ENCODE measurements at regions not wholly inside any gene's neighbourhood (a gene's known extent, or its start where the extent isn't known, plus 50 kb on each side); places are given as distances from the start of the nearest gene placed in this dataset.

DNA sequence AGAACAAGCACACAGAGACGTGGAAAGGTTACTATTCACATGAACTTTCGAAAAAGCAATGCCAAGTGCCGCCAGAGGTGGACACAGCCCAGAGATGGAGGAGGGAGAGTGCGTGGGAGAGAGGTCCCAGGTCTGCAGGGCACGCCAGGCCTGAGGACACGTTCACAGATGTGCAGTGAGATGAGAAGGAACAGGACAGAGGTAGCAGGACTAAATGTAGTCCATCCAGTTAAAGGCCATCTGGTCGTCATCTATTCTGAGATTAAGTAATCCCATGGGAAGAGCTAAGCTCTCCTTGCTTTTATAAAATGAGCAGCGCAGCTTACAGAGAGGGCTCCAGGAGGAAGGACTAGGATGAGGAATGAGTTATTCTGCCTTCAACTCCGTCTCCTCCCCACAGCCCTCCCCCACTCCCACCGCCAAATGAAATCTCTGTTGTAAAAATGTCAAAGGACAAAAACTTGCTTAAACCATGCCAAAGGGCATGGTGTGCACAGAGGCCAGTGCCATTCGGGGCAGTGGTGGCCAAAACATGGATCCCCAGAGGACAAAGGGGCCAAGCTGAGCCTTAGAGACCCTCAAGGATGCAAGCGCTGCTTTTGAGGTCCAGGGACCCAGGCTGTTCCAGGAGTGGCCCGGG is 85.4 kb upstream of the SLC25A33 start (continued):
- TF ChIP-seq POLR2AphosphoS5 (IDR thresholded peaks at IDR 0.05; ENCODE audit: low read depth) (no peak), ZNF114 (CRISPR knock-in tag; IDR thresholded peaks at IDR 0.05) (no peak), CREB1 (CRISPR knock-in tag; IDR thresholded peaks at IDR 0.05; ENCODE audit: low read depth) (no peak)

DNA sequence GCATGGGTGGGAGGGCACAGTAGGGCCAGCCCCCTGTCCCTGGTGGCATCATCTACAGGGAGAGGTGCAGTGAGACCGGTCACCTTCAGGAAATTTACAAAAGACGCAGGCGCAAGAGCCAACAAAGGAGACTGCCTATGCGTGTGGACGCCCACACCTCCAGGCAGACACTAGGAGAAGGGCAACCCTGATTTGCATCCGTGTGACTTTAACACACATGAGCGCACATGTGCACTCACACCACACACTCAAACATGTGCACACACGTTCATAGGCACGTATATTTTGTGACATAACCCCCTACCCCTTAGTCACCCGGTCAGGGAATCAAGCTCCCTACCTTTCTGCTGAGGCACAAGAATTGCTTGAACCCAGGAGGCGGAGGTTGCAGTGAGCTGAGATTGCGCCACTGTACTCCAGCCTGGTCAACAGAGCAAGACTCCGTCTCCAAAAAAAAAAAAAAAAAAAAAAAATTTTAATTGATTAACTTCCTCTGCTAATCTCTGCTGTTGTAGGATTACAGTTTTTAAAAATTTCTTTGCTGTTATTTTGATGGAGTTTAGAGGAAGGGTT is 84.7 kb upstream of the SLC25A33 start:
- no peak for ATAC-seq
- Histone ChIP-seq H3K4me2 (no peak overlapping the region), H3K4me3 (no peak overlapping the region), H4K20me1 (replicated peaks; ENCODE audit: insufficient read depth) (no peaks in the 10 kb centered on the region), H3F3A (replicated peaks; ENCODE audit: low read depth) (0 out of 2 replicates have a peak, but pooled peaks cover 4% of the 10 kb centered on the region), H3K4me1 (ENCODE audit: insufficient read depth) (no peaks in the 10 kb centered on the region), H2AFZ (no peak overlapping the region), H3K79me2 (replicated peaks; ENCODE audit: insufficient read depth) (no peaks in the 10 kb centered on the region), H3K27me3 (ENCODE audit: insufficient read depth) (no peaks in the 10 kb centered on the region), H3K27ac (ENCODE audit: low read depth) (no peak overlapping the region), H3K36me3 (ENCODE audit: insufficient read depth) (no peaks in the 10 kb centered on the region), H3K9me2 (ENCODE audit: insufficient read depth) (no peaks in the 10 kb centered on the region)
- no peak overlapping the region for H3K27ac Mint-ChIP-seq
- H3K36me3 Mint-ChIP-seq (ENCODE audit: low read depth): no peaks in the 10 kb centered on the region
- no peaks in the 10 kb centered on the region for H3K4me1 Mint-ChIP-seq
- H3K4me3 Mint-ChIP-seq: no peak overlapping the region
- H3K27me3 Mint-ChIP-seq (ENCODE audit: insufficient read depth, low read depth, poor library complexity): peaks cover 2% of the 10 kb centered on the region
- DNase-seq (ENCODE audit: low spot score): no peak
- no peaks in the 10 kb centered on the region for H3K9me3 Mint-ChIP-seq
- TF ChIP-seq EZH2 (IDR thresholded peaks at IDR 0.05; ENCODE audit: low read depth, unreplicated experiment): no peak
- TF ChIP-seq, protein P1, sequence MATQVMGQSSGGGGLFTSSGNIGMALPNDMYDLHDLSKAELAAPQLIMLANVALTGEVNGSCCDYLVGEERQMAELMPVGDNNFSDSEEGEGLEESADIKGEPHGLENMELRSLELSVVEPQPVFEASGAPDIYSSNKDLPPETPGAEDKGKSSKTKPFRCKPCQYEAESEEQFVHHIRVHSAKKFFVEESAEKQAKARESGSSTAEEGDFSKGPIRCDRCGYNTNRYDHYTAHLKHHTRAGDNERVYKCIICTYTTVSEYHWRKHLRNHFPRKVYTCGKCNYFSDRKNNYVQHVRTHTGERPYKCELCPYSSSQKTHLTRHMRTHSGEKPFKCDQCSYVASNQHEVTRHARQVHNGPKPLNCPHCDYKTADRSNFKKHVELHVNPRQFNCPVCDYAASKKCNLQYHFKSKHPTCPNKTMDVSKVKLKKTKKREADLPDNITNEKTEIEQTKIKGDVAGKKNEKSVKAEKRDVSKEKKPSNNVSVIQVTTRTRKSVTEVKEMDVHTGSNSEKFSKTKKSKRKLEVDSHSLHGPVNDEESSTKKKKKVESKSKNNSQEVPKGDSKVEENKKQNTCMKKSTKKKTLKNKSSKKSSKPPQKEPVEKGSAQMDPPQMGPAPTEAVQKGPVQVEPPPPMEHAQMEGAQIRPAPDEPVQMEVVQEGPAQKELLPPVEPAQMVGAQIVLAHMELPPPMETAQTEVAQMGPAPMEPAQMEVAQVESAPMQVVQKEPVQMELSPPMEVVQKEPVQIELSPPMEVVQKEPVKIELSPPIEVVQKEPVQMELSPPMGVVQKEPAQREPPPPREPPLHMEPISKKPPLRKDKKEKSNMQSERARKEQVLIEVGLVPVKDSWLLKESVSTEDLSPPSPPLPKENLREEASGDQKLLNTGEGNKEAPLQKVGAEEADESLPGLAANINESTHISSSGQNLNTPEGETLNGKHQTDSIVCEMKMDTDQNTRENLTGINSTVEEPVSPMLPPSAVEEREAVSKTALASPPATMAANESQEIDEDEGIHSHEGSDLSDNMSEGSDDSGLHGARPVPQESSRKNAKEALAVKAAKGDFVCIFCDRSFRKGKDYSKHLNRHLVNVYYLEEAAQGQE (IDR thresholded peaks at IDR 0.05; ENCODE audit: unreplicated experiment): no peak
- TF ChIP-seq STAT1 (IDR thresholded peaks at IDR 0.05; ENCODE audit: unreplicated experiment): no peak
- TF ChIP-seq, protein P2, sequence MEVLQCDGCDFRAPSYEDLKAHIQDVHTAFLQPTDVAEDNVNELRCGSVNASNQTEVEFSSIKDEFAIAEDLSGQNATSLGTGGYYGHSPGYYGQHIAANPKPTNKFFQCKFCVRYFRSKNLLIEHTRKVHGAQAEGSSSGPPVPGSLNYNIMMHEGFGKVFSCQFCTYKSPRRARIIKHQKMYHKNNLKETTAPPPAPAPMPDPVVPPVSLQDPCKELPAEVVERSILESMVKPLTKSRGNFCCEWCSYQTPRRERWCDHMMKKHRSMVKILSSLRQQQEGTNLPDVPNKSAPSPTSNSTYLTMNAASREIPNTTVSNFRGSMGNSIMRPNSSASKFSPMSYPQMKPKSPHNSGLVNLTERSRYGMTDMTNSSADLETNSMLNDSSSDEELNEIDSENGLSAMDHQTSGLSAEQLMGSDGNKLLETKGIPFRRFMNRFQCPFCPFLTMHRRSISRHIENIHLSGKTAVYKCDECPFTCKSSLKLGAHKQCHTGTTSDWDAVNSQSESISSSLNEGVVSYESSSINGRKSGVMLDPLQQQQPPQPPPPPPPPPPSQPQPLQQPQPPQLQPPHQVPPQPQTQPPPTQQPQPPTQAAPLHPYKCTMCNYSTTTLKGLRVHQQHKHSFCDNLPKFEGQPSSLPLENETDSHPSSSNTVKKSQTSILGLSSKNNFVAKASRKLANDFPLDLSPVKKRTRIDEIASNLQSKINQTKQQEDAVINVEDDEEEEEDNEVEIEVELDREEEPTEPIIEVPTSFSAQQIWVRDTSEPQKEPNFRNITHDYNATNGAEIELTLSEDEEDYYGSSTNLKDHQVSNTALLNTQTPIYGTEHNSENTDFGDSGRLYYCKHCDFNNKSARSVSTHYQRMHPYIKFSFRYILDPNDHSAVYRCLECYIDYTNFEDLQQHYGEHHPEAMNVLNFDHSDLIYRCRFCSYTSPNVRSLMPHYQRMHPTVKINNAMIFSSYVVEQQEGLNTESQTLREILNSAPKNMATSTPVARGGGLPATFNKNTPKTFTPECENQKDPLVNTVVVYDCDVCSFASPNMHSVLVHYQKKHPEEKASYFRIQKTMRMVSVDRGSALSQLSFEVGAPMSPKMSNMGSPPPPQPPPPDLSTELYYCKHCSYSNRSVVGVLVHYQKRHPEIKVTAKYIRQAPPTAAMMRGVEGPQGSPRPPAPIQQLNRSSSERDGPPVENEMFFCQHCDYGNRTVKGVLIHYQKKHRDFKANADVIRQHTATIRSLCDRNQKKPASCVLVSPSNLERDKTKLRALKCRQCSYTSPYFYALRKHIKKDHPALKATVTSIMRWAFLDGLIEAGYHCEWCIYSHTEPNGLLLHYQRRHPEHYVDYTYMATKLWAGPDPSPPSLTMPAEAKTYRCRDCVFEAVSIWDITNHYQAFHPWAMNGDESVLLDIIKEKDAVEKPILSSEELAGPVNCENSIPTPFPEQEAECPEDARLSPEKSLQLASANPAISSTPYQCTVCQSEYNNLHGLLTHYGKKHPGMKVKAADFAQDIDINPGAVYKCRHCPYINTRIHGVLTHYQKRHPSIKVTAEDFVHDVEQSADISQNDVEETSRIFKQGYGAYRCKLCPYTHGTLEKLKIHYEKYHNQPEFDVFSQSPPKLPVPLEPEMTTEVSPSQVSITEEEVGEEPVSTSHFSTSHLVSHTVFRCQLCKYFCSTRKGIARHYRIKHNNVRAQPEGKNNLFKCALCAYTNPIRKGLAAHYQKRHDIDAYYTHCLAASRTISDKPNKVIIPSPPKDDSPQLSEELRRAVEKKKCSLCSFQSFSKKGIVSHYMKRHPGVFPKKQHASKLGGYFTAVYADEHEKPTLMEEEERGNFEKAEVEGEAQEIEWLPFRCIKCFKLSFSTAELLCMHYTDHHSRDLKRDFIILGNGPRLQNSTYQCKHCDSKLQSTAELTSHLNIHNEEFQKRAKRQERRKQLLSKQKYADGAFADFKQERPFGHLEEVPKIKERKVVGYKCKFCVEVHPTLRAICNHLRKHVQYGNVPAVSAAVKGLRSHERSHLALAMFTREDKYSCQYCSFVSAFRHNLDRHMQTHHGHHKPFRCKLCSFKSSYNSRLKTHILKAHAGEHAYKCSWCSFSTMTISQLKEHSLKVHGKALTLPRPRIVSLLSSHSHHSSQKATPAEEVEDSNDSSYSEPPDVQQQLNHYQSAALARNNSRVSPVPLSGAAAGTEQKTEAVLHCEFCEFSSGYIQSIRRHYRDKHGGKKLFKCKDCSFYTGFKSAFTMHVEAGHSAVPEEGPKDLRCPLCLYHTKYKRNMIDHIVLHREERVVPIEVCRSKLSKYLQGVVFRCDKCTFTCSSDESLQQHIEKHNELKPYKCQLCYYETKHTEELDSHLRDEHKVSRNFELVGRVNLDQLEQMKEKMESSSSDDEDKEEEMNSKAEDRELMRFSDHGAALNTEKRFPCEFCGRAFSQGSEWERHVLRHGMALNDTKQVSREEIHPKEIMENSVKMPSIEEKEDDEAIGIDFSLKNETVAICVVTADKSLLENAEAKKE (CRISPR knock-in tag; IDR thresholded peaks at IDR 0.05): no peak
- TF ChIP-seq ZNF331 (CRISPR knock-in tag; IDR thresholded peaks at IDR 0.05; ENCODE audit: low read depth): no peak
- no peak for TF ChIP-seq JUNB (IDR thresholded peaks at IDR 0.05; ENCODE audit: unreplicated experiment)
- TF ChIP-seq, protein P3, sequence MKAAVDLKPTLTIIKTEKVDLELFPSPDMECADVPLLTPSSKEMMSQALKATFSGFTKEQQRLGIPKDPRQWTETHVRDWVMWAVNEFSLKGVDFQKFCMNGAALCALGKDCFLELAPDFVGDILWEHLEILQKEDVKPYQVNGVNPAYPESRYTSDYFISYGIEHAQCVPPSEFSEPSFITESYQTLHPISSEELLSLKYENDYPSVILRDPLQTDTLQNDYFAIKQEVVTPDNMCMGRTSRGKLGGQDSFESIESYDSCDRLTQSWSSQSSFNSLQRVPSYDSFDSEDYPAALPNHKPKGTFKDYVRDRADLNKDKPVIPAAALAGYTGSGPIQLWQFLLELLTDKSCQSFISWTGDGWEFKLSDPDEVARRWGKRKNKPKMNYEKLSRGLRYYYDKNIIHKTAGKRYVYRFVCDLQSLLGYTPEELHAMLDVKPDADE (IDR thresholded peaks at IDR 0.05): no peak
- no peak for TF ChIP-seq NANOG (IDR thresholded peaks at IDR 0.05; ENCODE audit: borderline replicate concordance)
- TF ChIP-seq ZNF114 (CRISPR knock-in tag; IDR thresholded peaks at IDR 0.05): no peak
- TF ChIP-seq POLR2AphosphoS5 (IDR thresholded peaks at IDR 0.05; ENCODE audit: low read depth): no peak
- TF ChIP-seq CREB1 (CRISPR knock-in tag; IDR thresholded peaks at IDR 0.05; ENCODE audit: low read depth): no peak
- TF ChIP-seq, protein P4, sequence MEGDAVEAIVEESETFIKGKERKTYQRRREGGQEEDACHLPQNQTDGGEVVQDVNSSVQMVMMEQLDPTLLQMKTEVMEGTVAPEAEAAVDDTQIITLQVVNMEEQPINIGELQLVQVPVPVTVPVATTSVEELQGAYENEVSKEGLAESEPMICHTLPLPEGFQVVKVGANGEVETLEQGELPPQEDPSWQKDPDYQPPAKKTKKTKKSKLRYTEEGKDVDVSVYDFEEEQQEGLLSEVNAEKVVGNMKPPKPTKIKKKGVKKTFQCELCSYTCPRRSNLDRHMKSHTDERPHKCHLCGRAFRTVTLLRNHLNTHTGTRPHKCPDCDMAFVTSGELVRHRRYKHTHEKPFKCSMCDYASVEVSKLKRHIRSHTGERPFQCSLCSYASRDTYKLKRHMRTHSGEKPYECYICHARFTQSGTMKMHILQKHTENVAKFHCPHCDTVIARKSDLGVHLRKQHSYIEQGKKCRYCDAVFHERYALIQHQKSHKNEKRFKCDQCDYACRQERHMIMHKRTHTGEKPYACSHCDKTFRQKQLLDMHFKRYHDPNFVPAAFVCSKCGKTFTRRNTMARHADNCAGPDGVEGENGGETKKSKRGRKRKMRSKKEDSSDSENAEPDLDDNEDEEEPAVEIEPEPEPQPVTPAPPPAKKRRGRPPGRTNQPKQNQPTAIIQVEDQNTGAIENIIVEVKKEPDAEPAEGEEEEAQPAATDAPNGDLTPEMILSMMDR (conservative IDR thresholded peaks at IDR 0.05; ENCODE audit: low read depth in 2 of 2): no peak

Data from GM23338 (cell line).